Activated CD4-positive, alpha-beta T cell treated with anti-CD3 and anti-CD28 coated beads, Interleukin-2, amount 10 ng/mL, durations not matched to agents 24 days and 14 days (primary cell): ENCODE measurements at regions not wholly inside any gene's neighbourhood (a gene's known extent, or its start where the extent isn't known, plus 50 kb on each side); places are given as distances from the start of the nearest gene placed in this dataset.
"Not testable (repeated sequence)": the region's sequence is repeated elsewhere in the genome, so short reads cannot be mapped to it uniquely, and the experiment has no call there.

Source experiments
- DNase-seq: peaks from one replicate; pipeline ENCODE4 v3.0.0; 2022
- H3K27ac Mint-ChIP-seq: one replicate; pipeline ENCODE4 v1.8.0; 2022; ENCODE audit warnings: mild to moderate bottlenecking, mixed read lengths
- H3K27me3 Mint-ChIP-seq: one replicate; pipeline ENCODE4 v1.8.0; 2022; ENCODE audit warnings: mixed read lengths
- H3K36me3 Mint-ChIP-seq: one replicate; pipeline ENCODE4 v1.8.0; 2022; ENCODE audit warnings: low read depth, mild to moderate bottlenecking, mixed read lengths
- H3K4me1 Mint-ChIP-seq: one replicate; pipeline ENCODE4 v1.8.0; 2021; ENCODE audit warnings: mixed read lengths
- H3K4me3 Mint-ChIP-seq: one replicate; pipeline ENCODE4 v1.8.0; 2022; ENCODE audit warnings: mild to moderate bottlenecking, moderate library complexity, mixed read lengths
- H3K9me3 Mint-ChIP-seq: one replicate; pipeline ENCODE4 v1.8.0; 2021; ENCODE audit warnings: mixed read lengths
- intact Hi-C: fragments of 100-400 bp; cut with micrococcal nuclease; formaldehyde crosslinking; loops from one replicate; pipeline ENCODE4 v1.15.1; 2023

DNA sequence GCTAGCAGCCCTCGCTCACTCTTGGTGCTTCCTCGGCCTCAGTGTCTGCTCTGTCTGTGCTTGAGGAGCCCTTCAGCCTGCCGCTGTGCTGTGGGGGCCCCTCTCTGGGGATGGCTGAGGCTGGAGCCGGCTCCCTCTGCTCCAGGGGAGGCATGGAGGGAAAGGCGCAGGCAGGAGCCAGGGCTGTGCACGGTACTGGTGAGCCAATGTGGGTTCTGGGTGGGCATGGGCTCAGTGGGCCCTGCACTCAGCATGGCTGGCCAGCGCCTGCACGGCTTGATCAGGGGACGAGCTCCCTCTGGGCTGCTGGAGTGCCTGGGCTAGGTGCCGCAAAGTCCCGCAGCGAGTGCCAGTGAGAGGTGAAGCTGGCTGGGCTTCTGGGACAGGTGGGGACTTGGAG lies 260.0 kb downstream of the SI start:
- Mint-ChIP-seq H3K4me1 (no peaks in the 10 kb centered on the region), H3K36me3 (no peaks in the 10 kb centered on the region), H3K4me3 (no peak overlapping the region), H3K9me3 (peaks cover 2% of the 10 kb centered on the region), H3K27me3 (no peaks in the 10 kb centered on the region), H3K27ac (no peak overlapping the region)
- DNase-seq, result no peak
- intact Hi-C loops, result no loop called here

DNA sequence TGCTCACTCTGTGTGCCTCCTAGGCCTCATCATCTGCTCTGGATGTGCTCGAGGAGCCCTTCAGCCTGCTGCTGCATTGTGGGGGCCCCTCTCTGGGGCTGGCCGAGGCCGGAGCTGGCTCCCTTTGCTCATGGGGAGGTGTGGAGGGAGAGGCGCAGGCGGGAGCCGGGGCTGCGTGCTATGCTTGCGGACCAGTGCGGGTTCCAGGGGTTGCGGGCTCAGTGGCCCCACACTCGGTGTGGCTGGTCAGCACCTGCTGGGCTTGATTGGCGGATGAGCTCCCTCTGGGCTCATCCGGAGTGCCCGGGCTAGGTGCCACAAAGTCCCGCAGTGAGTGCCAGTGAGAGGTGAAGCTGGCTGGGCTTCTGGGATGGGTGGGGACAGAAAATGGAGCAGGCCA lies 264.2 kb downstream of the SI start:
- no peak for DNase-seq
- H3K9me3 Mint-ChIP-seq, result no peaks in the 10 kb centered on the region

DNA sequence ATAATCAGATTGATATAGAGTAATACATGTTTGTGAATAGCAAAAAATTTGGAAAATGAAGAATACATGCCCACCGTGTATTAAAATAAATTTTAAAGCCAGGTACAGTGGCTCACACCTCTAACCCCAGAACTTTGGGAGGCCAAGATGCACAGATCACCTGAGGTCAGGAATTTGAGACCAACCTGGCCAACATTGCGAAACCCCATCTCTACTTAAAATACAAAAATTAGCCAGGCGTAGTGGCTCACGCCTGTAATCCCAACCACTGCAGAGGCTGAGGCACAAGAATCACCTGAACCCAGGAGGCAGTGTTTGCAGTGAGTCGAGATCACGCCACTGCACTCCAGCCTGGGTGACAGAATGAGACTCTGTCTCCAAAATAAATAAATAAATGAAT lies 266.3 kb downstream of the SI start:
- intact Hi-C loops, result no loop called here
- DNase-seq, result no peak
- H3K27me3 Mint-ChIP-seq, result no peaks in the 10 kb centered on the region
- H3K27ac Mint-ChIP-seq, result no peak overlapping the region
- H3K4me3 Mint-ChIP-seq, result no peak overlapping the region
- H3K36me3 Mint-ChIP-seq, result no peaks in the 10 kb centered on the region
- H3K4me1 Mint-ChIP-seq, result no peaks in the 10 kb centered on the region
- no peaks in the 10 kb centered on the region for H3K9me3 Mint-ChIP-seq

More for the DNA sequence above, 264.2 kb downstream of the SI start:
- Mint-ChIP-seq H3K4me3 (no peak overlapping the region), H3K27me3 (no peaks in the 10 kb centered on the region), H3K4me1 (no peaks in the 10 kb centered on the region), H3K27ac (no peak overlapping the region), H3K36me3 (no peaks in the 10 kb centered on the region)
- intact Hi-C loops, result no loop called here

DNA sequence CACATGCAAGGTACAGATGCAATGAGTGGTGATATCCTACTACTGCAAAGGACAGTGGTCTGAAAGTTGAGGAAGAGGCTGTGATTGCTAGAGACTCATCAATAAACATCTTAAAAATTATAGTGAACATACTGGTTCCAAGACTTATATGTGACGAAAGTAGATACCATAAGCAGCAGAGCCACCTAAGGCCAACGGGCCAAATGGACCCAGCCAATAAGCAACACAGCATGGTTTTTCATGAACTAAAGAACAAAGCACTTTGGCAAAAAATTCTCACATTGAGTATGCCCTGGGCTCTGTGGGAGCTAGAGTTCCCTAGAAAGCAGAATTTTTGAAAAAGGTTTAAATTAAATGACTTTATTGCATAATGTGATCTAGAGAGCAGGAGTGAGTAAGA lies 272.1 kb downstream of the SI start:
- DNase-seq, result no peak
- Mint-ChIP-seq H3K36me3 (no peaks in the 10 kb centered on the region), H3K4me3 (no peak overlapping the region), H3K27me3 (no peaks in the 10 kb centered on the region), H3K9me3 (peaks cover 3% of the 10 kb centered on the region), H3K4me1 (no peaks in the 10 kb centered on the region), H3K27ac (no peak overlapping the region)
- intact Hi-C loops, result no loop called here

DNA sequence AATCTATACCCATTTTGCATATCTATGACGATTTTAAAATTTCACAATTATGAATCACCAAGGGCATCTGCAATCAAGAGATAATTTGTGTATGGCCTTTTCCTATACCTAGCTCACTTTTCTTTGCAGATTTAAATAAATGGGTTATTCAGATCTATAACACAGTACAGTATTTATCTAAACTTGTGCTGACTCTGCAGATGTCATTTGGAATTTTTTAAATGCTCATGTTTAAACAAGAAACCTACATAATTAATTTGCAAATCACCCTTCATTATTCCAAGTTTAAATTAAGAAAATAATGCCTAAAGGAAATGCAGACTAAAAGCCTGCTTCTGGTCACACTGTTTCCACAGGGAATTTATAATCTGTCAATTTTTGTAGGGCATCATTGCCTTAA lies 284.2 kb downstream of the SI start:
- H3K36me3 Mint-ChIP-seq, result no peaks in the 10 kb centered on the region
- H3K27ac Mint-ChIP-seq, result no peak overlapping the region
- intact Hi-C loops, result no loop called here
- no peaks in the 10 kb centered on the region for H3K27me3 Mint-ChIP-seq
- no peaks in the 10 kb centered on the region for H3K9me3 Mint-ChIP-seq
- H3K4me3 Mint-ChIP-seq, result no peak overlapping the region
- H3K4me1 Mint-ChIP-seq, result no peaks in the 10 kb centered on the region
- no peak for DNase-seq

DNA sequence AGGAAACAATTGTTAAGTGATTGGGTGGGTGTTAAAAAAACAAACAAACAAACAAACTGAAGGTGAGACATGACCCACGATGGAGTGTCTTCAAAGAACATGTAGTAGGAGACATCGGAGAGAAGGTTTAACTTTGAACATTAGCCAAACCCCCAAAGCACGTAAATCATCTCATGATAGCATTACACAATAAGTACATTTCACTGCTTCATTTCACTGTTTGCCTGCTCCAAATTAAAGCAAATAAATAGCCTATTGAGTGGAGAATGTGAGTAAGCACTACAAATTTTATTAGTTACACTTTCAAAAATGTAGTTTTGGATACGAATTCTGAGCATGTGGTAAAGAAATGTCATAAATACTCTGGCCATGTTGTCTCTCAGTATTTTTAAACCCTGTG lies 287.0 kb downstream of the SI start:
- H3K27me3 Mint-ChIP-seq, result no peaks in the 10 kb centered on the region
- H3K36me3 Mint-ChIP-seq, result no peaks in the 10 kb centered on the region
- intact Hi-C loops, result no loop called here
- H3K27ac Mint-ChIP-seq, result no peak overlapping the region
- DNase-seq, result no peak
- H3K9me3 Mint-ChIP-seq, result no peaks in the 10 kb centered on the region
- H3K4me1 Mint-ChIP-seq, result no peaks in the 10 kb centered on the region
- no peak overlapping the region for H3K4me3 Mint-ChIP-seq

DNA sequence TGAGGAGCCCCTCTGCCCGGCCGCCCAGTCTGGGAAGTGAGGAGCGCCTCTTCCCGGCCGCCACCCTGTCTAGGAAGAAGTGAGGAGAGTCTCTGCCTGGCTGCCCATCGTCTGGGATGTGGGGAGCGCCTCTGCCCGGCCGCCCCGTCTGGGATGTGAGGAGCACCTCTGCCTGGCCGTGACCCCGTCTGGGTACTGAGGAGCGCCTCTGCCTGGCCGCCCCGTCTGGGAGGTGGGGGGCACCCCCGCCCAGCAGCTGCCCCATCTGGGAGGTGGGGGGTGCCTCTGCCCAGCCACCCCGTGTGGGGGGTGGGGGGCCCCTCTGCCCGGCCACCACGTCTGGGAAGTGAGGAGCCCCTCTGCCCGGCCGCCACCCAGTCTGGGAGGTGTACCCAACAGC lies 293.9 kb downstream of the SI start:
- H3K27me3 Mint-ChIP-seq, H3K27ac Mint-ChIP-seq, H3K4me1 Mint-ChIP-seq, H3K9me3 Mint-ChIP-seq, intact Hi-C loops, H3K36me3 Mint-ChIP-seq, DNase-seq, H3K4me3 Mint-ChIP-seq: not testable (repeated sequence)

DNA sequence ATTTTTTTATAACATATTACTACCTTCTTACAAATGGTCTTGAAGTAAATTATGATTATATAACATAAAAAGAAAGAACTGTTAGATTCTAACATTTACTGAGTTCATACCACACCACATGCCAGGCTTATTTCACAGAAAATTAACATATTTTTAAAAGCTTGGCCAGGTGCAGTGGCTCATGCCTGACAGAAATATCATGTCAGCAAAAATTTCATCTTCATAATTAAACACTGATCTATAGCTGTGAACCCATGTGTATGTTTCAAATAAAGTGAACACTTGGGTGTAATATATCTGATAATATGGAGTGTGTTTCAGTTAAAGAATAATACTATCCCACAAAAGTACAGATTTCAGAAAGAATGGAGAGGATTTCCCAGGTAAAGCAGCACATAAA lies 296.5 kb downstream of the SI start:
- Mint-ChIP-seq H3K9me3 (peaks cover under 1% of the 10 kb centered on the region), H3K4me1 (no peaks in the 10 kb centered on the region), H3K27me3 (no peaks in the 10 kb centered on the region), H3K36me3 (no peaks in the 10 kb centered on the region), H3K4me3 (no peak overlapping the region), H3K27ac (no peak overlapping the region)
- DNase-seq, result no peak
- intact Hi-C loops, result no loop called here

DNA sequence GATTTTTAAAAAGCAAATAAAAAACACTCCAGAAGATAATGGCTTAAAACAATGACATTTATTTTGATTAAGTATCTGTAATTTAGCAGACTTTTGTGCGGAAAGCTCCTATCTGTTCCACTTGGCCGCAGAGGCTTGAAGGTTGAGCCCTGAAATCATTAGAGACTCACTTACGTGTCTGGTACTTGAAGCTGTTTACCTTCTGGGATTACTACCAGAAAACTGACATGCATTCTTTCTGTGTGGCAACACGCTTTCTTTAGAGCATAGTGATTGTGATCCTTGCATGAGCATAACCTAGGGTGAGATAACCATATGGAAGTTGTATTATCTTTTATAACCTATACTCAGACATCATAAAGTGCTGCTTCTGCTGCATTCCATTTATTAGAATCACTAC lies 298.5 kb downstream of the SI start:
- no peak overlapping the region for H3K27ac Mint-ChIP-seq
- intact Hi-C loops, result no loop called here
- no peaks in the 10 kb centered on the region for H3K27me3 Mint-ChIP-seq
- H3K4me3 Mint-ChIP-seq, result no peak overlapping the region
- H3K4me1 Mint-ChIP-seq, result no peaks in the 10 kb centered on the region
- H3K36me3 Mint-ChIP-seq, result no peaks in the 10 kb centered on the region
- no peak for DNase-seq
- peaks cover 3% of the 10 kb centered on the region for H3K9me3 Mint-ChIP-seq

DNA sequence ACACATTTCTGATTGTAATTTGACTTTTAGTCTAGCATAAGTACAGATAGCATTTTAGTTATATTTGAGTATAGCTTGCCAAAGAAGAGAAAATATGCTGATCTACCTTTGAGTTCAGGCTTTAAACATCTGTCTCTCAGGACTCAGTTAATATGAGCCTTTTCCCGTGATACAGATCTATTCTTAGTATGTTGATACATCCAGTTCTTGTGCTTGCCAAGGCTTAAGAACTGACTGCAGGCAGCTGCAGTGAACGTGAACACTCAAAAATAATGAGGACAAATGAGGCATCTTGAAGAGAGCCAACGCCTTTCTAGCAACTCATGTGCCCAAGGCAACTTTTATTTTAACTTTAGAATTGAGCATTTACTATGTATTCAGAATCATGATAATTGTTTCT lies 325.5 kb downstream of the SI start:
- no peaks in the 10 kb centered on the region for H3K9me3 Mint-ChIP-seq
- DNase-seq, result no peak
- H3K27me3 Mint-ChIP-seq, result no peaks in the 10 kb centered on the region
- H3K4me1 Mint-ChIP-seq, result no peaks in the 10 kb centered on the region
- no peak overlapping the region for H3K4me3 Mint-ChIP-seq
- no peak overlapping the region for H3K27ac Mint-ChIP-seq
- no peaks in the 10 kb centered on the region for H3K36me3 Mint-ChIP-seq
- intact Hi-C loops, result no loop called here

DNA sequence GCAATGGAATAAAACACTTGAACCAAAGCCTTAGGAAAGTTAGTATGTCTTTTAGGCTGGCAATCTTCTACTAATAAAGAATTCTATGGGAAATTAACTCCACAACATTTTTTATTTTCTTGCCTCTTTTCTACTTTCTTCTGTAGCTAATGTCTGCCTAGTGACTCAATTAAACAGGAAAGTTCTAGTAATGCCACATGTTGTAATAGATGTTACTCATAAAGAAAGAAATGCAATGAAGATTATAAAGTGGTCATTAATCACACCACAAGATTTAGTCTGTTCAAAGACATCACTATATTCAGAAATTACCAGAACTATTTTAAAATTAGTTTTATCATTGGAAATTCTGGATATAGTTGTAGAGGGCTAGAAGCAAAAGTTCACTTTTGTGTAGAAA lies 329.7 kb downstream of the SI start:
- DNase-seq, result no peak
- H3K27me3 Mint-ChIP-seq, result no peaks in the 10 kb centered on the region
- H3K9me3 Mint-ChIP-seq, result no peaks in the 10 kb centered on the region
- no peak overlapping the region for H3K27ac Mint-ChIP-seq
- no peaks in the 10 kb centered on the region for H3K36me3 Mint-ChIP-seq
- intact Hi-C loops, result no loop called here
- no peak overlapping the region for H3K4me3 Mint-ChIP-seq
- H3K4me1 Mint-ChIP-seq, result no peaks in the 10 kb centered on the region

DNA sequence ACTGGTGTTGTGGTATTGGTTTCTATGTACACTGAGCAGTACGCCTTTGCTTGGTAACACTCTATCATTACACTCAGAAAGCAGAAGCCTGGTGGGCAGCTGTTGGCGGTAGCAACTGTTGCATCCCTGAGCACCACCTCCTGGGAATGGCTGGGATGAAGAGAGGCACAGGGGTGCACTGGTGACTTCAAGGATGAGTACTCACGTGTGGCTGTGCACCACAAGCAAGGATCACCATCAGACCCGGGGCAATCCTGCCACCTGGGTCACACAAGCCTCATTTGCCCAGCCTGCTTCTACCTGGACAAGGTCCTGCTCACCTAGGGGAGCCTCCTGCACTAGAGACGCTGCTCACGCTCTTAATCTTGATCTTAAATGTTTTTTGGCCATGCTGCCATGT lies 336.4 kb downstream of the SI start:
- intact Hi-C loops, result no loop called here
- H3K9me3 Mint-ChIP-seq, result no peaks in the 10 kb centered on the region
- no peaks in the 10 kb centered on the region for H3K4me1 Mint-ChIP-seq
- no peak overlapping the region for H3K27ac Mint-ChIP-seq
- H3K4me3 Mint-ChIP-seq, result no peak overlapping the region
- DNase-seq, result no peak
- no peaks in the 10 kb centered on the region for H3K36me3 Mint-ChIP-seq
- no peaks in the 10 kb centered on the region for H3K27me3 Mint-ChIP-seq

DNA sequence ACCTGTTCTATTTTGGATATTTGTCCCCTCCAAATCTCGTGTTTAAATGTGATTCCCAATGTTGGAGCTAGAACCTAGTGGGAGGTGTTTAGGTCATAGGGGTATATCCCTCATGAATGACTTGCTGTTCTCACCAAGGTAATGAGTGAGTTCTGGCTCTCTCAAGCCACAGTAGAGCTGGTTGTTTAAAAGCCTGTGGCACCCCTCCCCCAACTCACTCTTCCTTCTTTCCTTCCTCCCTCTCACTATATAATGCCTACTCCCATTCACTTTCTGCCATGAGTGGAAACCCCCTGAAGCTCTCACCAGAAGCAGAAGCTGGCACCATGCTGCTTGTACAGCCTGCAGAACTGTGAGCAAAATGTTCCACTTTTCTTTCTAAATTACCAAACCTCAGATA lies 341.1 kb downstream of the SI start:
- intact Hi-C loops, result no loop called here
- Mint-ChIP-seq H3K9me3 (no peaks in the 10 kb centered on the region), H3K27me3 (no peaks in the 10 kb centered on the region), H3K4me1 (no peaks in the 10 kb centered on the region), H3K4me3 (no peak overlapping the region), H3K27ac (no peak overlapping the region), H3K36me3 (no peaks in the 10 kb centered on the region)
- DNase-seq, result no peak

DNA sequence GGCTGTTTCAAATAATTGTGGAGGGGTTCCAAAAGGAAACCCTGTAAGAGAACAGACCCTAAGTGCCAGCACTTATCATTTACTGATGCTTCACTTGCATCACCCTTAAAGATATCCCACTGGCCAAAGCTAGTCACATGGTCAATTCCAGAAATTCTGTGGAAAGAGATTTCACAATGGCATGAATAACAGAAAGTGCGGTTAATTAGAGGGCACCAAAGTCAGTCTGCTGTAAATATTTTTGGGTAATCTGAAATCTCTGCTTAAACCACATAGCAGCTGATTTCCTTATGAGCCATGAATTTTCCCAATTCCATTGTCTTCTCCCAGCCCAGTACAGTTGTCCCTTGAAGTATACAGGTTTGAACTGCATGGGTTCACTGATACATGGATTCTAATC lies 346.1 kb downstream of the SI start:
- no peak overlapping the region for H3K4me3 Mint-ChIP-seq
- no peak overlapping the region for H3K27ac Mint-ChIP-seq
- no peak for DNase-seq
- no peaks in the 10 kb centered on the region for H3K27me3 Mint-ChIP-seq
- H3K9me3 Mint-ChIP-seq, result no peaks in the 10 kb centered on the region
- intact Hi-C loops, result no loop called here
- no peaks in the 10 kb centered on the region for H3K4me1 Mint-ChIP-seq
- no peaks in the 10 kb centered on the region for H3K36me3 Mint-ChIP-seq

DNA sequence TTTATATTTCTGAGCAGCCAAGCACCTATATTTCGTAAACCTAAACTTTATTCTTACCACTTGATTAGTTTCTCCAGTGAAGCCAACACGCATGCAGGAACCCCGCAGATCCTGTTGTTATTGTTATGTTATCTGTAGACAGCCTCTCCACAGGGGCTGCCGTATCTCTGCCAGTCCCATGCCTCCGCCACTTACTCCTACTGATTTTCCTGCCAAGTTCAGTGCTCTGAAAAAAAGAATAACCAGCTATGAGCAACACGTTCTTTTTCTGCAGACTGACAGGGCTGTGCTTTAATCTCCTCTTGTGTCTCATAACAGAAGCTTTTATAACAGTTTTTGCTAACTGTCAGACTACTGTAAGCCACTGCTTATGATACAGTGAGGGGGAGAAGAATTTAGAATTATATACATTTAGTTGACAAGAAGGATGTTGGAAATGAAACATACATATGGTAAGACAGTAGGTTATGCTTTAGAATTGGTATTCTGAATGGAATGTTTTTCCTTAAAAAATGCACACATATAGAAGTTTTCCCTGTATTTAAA lies 347.4 kb downstream of the SI start:
- H3K9me3 Mint-ChIP-seq, result no peaks in the 10 kb centered on the region
- intact Hi-C loops, result no loop called here
- H3K4me1 Mint-ChIP-seq, result no peaks in the 10 kb centered on the region
- no peak for DNase-seq
- H3K36me3 Mint-ChIP-seq, result no peaks in the 10 kb centered on the region
- H3K27ac Mint-ChIP-seq, result no peak overlapping the region
- no peak overlapping the region for H3K4me3 Mint-ChIP-seq
- no peaks in the 10 kb centered on the region for H3K27me3 Mint-ChIP-seq
